ENCODE measurements at regions not wholly inside any gene's neighbourhood (a gene's known extent, or its start where the extent isn't known, plus 50 kb on each side); places are given as distances from the start of the nearest gene placed in this dataset.
"Not testable (repeated sequence)": the region's sequence is repeated elsewhere in the genome, so short reads cannot be mapped to it uniquely, and the experiment has no call there.

DNA sequence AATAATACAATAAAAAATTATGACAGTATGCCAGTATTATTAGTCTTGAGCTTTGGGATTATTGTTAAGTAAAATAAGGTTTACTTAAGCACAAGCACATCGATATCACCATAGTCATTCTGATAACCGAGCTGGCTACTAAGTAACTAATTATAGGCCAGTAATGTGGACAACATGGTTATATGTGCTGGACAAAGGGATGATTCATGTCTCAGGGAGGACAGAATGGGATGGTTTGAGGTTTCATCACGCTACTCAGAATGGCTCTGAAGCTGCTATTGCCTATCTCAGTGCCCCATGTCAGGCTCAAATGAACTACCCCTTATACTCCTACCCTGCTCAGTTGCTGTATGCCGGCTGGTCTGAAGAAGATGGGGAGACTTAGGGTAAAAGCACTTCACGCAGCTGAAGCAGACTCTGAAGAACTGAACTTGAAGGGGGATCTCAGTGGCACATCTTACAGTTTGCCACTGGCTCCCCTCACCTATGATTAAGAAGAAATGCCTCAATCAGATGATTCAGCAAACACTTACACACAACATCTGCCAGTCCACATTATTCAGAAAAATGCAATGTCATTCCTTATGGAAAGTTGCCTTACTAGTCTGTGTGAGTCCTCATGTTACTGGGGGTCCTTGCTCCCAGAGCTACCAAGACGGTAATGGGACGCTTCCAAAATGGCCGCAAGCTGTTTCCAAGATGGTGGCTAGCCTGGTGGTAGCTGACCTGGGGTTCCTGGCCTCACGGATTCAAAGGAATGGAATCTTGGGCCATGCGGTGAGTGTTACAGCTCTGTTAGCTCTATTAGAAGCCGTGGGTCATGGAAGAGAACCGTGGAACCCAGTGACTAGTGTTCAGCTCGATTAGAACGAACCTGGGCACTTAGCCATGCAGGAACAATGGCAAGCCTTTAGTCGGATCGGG is 1098.6 kb downstream of the TAF11L14 start:
- no peak for DNase-seq (ENCODE audit: low spot score)

DNA sequence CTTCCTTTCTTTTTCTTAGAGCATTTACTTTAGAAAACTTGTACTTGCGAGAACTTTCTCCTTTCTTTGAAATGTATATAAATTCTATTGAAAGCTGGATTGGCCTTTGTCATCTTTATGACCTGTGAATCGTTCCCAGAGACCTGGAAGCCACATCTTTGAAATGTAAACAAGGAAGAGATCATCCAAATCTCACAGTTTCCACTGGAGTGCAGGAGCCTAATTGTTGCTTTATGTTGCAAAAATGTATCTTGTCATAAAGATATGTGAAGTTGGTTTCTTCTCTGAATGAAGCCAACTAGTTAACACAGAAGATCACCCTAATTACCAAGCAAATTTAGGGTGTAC is 1101.8 kb downstream of the TAF11L14 start:
- no peak for DNase-seq (ENCODE audit: low spot score)

DNA sequence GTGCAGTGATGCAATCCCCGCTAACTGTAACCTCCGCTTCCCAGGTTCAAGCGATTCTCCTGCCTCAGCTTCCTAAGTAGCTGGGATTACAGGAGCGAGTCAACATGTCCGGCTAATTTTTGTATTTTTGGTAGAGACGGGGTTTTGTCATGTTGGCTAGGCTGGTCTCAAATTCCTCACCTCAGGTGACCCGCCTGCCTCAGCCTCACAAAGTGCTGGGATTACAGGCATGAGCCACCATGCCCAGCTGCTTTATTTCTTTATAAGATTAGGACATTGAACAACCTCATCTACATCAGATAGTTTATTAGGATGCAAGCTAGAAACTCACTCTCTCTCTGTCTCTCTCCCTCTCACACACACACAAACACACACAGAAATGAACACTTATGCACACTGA is 1102.5 kb downstream of the TAF11L14 start:
- DNase-seq (ENCODE audit: low spot score): not testable (repeated sequence)

DNA sequence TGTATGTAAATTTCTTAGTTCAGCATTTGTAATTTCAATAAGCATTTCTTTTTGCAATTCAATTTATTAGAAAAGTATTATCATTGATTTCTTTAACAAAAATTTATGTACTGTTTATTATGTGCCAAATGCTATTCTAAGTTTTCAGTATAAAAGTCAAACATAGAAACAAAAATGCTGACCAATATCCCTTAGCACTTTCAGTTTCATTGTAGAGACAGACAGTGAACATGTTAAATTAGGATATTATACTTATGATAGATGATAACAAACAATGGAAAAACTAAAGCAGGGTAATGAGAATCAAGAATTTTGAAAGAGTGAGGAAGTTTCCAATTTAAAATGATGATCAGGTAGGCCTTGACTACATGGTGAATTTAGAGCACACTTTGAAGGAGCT is 1106.0 kb downstream of the TAF11L14 start:
- DNase-seq (ENCODE audit: low spot score): no peak

DNA sequence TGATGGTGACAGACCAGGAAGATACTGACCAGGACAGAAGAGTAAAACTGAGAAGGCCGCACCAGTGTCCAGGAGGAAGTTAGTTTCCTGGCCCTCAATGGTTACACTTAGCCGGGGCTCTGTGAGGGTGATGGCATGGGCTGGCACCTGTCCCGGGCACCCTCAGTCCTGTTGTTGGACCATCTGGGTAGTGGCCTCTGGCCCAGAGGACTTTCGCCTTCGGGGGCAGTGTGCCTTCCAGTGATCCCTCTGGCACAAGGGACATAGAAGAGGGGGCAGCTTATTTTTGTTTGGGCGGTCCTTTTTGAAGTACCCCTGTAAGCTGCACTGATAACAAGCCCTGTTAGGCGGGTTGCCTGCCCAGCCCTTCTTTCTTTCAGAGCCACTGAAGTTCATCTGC is 1108.6 kb downstream of the TAF11L14 start:
- DNase-seq (ENCODE audit: low spot score): no peak

DNA sequence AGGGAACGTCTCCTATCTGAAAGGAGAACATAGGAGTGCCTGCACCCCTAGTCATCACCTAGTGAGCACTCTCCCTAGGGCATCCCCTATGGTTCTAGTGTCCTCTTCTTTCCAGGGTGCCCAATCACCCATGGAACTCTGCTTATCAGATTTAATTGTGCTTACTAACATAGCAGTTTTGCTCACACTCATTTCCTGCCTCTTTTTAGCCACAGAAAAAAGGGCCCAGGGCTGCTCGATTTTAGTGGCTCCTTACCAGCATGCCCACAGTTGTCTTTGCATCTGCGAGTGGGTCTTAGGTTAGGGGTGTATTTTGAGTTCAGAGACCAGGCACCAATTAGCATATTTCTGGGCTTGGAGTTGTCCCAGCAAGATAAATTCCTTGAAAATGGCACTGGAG is 1110.2 kb downstream of the TAF11L14 start:
- no peak for DNase-seq (ENCODE audit: low spot score)

DNA sequence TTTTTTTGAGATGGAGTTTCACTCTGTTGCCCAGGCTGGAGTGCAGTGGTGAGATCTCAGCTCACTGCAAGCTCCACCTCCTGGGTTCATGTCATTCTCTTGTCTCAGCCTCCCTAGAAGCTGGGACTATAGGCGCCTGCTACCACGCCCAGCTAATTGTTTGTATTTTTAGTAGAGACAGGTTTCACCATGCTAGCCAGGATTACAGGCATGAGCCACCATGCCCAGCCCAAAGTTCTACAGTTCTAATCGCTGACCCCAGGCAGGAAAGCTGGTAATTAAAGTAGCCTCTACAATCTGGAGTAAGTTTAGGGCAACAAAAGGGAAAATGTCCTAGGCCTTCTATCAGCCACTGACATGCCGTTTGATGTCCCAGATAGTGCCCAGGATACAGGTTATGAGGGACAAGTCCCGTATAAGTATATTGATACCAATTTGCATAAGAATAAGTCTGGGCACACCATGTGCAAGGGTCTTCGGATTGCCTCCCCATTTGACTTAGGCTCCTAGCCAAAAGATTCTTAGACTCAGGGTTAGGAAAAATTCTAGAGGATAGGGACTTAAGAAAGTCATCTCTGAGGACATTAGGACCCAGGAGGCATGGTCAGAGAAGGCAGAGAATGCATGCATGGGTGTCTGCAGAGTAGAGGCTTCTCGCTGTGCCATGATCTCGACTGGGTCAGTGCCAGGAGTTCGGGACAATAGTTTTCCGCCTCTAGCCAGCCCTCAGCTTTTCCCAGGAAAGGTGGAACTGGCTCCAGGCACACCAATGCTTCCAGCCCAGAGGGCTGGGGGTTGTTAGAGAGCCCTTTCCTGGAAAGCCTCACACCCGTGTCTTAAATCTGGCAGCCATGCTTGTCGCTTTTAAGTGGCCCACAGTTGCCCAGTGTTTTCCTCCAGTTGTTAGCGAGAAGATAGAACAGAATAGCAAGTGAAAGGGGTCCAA is 1111.1 kb downstream of the TAF11L14 start:
- DNase-seq (ENCODE audit: low spot score): no peak

DNA sequence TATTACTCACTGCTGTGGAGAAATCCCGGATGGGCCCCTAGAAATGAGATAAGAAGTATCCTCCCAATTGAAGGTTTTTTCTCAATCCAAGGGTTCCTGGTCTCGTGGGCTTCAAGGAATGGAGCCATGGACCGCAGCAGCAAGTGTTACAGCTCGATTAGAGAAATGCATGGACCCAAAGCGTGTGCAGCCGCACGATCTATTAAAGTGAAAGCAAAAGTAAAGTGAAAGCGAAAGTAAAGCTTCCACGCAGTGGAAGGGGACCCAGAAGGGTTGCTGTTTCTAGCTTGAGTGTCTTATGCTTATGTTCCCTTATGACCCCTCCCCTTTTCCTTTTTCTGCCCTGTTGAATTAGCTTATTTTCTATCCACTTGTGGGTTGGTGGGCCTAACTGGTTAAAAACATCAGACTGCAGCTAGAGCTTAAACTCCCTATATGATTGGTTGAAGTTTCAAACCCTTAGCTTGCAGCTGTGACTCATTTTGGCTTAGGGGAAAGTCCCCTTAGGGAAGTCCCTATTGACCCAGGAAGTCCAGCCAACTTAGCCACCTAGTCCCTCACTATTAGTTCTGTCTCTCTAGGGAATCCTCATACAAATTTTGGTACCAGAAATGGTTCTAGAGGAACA is 1111.8 kb downstream of the TAF11L14 start:
- no peak for DNase-seq (ENCODE audit: low spot score)

DNA sequence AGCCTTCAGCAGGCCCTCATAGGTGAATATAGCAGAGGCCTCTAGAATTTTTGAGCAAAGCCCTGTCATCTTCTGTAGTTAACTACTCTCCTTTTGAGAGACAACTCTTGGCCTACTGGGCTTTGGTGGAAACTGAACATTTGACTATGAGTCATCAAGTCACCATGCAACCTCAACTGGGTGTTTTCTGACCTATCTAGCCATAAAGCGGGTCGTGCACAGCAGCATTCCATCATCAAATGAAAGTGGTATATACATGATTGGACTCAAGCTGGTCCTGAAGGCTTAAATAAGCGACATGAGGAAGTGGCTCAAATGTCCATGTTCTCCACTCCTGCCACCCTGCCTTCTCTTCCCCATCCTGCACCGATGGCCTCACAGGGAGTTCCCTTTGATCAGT is 1115.5 kb downstream of the TAF11L14 start:
- DNase-seq (ENCODE audit: low spot score): no peak

DNA sequence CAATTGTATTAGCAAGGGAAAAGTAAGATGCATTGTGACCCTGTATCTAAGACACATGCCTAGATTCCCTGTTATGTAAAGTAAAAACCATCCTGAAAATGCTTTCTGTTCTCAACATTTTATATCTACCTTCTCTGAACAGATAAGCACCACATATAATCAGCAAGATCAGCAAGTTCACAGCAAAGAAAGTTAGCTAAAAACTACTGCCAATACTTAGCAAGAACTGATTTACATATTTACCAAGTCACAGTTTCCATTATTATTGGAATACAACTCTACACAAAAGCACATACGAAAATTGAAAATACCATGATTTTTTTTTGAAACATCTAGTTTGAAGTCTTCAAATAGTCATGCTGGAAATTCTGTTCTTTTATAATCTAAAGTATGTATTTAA is 1118.1 kb downstream of the TAF11L14 start:
- no peak for DNase-seq (ENCODE audit: low spot score)

DNA sequence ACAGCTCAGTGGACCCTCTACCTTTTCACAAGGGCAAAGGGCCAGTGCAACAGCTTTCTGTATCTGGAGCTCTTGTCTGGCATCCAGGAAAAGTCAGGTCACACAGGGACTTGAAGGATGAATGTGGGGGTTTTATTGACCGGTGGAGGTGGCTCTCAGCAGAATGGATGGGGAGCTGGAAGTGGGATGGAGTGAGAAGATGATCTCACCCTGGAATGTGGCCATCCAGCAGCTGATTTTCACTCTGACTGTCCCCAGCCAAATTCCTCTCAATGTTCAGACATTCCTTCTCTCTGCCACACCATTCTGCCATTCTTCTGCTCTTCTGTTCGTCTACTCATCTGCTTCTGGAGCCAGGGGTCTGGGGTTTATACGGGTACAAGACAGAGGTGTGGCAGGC is 1119.9 kb downstream of the TAF11L14 start:
- no peak for DNase-seq (ENCODE audit: low spot score)

DNA sequence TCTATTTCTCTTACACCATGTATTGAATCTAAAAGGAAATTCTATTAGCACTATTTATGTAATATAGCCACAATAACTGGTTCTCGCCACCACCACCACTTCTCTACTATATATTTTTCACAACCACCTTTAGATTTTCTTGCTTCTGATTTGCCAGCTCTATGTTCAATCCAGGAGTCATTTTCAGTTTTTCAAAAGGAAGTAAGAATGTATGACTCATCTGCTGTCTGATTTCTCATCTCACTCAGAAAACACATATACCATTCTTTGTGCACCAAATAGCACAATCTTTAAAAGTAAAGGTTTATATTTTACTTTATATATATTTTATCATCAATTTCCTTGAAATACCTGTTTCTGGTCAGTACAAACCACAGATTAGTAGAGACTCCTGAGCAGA is 1127.5 kb downstream of the TAF11L14 start:
- DNase-seq (ENCODE audit: low spot score): peak; percentile 60

DNA sequence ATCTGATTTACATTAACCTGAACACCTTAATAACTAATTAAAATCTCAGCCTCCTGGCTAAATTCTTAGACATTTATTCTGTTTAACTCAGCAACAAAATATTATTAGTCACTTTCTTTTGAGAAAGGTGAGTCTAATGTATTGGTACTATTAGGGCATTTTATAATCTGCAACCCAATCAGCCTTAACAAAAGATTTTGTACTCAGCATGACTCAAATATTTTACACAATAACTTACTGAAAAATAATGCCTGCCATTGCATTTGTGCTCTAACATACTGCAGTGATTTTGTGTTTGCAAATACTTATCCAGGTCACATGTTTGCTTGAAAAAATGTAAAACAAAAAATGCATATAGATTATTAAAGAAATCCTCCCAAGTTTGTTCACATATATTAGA is 1129.9 kb downstream of the TAF11L14 start:
- no peak for DNase-seq (ENCODE audit: low spot score)

DNA sequence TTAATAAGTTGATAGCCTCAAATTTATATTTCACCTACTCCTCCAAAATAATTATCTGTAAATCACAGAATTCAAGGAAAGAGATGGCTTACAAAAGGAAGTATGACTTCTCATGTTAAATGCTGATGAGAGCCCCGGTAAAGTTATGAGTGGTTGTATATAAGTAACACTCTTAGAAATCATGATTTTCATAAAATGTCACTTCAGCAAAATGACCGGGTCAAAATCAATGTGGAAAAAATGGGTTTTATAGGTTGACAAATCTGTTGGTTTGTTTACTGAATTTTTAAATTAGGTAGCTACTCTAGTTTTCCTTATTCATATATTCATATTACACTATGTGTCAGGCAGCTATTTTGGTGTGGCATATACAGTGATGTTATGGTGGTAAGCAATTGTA is 1131.0 kb downstream of the TAF11L14 start:
- no peak for DNase-seq (ENCODE audit: low spot score)

DNA sequence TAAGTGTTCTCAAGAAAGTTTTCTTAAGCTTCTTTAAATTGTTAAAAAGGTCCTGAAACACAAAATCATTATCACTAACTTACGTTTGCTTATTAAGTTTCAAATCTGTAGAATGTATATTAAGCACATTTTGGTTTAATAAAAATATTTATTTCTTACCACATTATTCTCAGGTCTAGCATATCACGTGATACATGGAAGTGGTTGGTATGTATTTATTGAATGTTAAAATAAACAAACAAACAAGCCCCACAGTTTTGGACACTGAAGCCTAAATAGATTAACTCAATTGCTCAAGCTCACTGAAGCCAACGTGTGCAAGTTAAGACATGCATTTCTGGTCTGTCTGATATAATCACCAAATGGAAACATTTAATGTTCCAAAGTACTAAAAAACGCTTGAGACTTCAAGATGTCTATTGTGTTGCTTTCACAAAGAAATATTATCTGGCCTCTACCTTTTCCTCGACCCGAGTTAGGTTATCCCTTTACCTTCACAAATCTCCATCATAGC is 1136.9 kb downstream of the TAF11L14 start:
- no peak for DNase-seq (ENCODE audit: low spot score)

DNA sequence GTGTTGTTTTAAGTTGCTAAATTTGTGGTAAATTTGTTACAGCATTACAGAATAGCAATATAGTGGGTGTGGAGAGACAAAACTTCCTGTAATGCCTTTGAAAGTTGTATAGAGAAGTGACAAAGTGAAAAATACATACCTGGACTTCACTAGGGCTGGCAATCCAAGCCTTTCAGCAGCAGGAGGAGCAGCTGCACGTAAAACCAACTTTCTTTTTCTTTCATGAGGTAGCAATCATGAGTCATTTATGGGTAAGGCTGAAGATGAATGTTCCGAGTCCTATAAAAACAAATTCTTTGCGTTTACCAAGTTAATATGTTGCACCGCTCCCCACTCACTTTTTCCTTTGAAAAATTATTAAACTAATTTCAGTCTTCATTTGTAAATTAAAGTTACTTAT is 1138.2 kb downstream of the TAF11L14 start:
- no peak for DNase-seq (ENCODE audit: low spot score)

DNA sequence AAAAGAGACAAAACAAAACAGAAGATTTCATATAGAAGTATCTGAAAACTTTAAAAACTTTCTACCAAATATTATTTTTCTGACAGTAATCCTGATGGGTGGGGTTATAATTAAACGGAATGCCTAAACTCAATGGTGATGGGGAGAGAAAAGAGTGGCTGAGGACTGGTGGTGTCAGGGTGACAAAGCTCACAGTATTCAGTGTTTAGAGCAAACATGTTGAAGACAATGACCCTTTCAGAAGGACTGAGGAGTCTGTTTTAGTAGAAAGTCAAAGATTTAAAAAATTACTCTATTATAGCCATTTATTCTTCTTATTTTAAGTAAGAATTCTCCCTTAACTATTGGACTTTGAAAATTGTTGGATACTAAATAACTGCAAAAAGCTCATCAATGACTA is 1144.0 kb downstream of the TAF11L14 start:
- DNase-seq (ENCODE audit: low spot score): no peak

DNA sequence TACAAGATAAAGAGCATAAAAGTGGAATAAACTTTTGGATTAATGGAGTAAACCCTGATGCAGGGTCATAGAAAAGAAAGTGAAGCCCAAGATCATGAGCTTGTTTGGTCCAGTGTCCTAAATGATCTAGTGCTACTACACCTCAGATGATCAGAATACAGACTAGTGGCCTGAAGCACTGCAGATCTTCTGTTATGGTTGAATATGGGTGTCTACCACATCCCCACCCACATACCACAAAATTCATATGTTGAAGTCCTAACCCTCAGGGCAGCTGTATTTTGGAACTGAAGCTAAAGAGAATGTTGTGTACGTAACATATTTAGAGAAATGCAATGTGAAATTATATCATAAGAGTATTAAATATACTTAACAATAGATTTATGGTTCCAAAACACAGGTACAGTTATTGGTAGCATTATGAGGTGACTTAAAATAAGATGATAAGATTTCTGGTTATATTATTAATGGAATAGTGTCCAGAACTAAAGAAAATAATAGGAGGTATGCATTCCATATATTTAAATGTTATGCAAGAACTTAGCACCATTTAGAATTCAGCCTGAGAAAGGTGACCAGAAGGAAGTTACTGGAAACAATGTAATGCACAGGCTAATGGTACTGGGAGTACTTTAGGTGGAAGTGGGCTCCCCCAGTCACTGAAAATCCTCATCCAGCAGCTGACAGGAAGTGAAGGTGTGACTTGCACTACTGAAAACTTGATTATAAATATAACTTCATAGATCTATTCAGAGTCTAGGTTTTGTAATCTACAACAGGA is 1155.1 kb downstream of the TAF11L14 start:
- DNase-seq (ENCODE audit: low spot score): no peak

DNA sequence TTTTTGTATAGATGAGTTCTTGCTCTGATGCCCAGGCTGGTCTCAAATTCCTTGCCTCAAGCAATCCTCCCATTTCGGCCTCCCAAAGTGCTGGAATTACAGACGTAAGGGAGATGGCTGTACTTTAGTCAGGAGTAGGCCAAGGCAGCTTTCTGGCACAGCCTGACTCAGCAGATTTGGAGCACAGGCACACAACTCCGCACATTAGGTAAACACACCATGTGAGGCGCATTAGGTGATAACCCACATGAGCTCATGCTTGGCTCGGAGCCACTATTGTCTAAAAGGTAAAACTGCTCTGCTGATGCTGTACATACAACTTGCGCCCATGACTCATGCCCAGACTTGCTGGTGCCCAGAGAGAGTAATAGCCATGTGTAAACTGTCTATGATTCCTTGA is 1157.9 kb downstream of the TAF11L14 start:
- DNase-seq (ENCODE audit: low spot score): peak; percentile 5

DNA sequence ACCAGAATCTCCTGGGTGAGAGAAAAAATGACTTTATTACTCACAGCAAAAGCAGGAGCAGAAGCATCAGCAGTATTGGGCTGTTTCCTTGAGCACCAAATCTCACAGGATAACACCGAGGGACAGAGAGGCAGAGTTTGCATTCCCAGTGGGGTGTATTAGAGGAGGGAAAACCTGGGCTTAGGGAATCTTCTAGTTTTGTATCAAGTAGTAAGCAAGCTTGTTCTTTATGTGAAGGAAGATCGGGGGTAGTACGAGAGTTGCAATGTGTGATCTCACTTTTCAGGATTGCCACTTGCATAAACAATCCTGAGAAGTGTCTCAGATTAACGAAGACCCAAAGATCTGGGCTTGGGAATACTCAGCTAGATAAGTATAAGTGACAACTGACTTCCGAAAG is 1163.0 kb downstream of the TAF11L14 start:
- DNase-seq (ENCODE audit: low spot score): no peak

DNA sequence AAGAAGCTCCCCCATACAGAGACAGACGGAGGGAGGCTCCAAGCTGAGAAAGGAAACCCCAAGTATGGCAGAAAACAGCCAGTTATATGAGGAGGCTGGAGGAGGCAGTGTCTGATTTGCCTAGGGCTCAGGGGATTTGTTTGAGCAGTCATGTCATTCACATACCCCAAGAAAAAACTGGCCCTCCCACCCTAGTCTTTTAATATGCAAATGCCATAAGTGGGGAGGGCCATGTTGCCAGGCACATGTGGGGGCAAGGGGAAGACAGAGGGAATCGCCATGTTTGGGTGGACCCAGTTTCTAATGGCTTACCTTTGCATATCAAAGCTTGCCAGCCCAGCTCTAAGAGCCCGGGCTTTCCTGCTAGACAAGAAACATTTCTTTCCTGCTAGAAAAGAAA is 1163.8 kb downstream of the TAF11L14 start:
- no peak for DNase-seq (ENCODE audit: low spot score)

Measured in kidney capillary endothelial cell (primary cell).